Fibroblast of lung (primary cell): ENCODE measurements at regions not wholly inside any gene's neighbourhood (a gene's known extent, or its start where the extent isn't known, plus 50 kb on each side); places are given as distances from the start of the nearest gene placed in this dataset.

Experiments
- EZH2 ChIP-seq: IDR thresholded peaks from 2 replicates; pipeline ENCODE4 v1.5.1; 2012; ENCODE audit warnings: low read length, control low read depth, mild to moderate bottlenecking; ENCODE audit errors: missing control alignments
- TF ChIP-seq, protein P1 (sequence below), 2 donors: IDR thresholded peaks in 1 of 2; conservative IDR thresholded peaks in 1 of 2; 1 replicate in 1 of 2; 2 replicates in 1 of 2; pipeline ENCODE4 v1.5.1; 2011 to 2012; ENCODE audit warnings: low read length in 2 of 2, control low read depth in 1 of 2, inconsistent platforms in 1 of 2, low read depth in 1 of 2, mild to moderate bottlenecking in 1 of 2

DNA sequence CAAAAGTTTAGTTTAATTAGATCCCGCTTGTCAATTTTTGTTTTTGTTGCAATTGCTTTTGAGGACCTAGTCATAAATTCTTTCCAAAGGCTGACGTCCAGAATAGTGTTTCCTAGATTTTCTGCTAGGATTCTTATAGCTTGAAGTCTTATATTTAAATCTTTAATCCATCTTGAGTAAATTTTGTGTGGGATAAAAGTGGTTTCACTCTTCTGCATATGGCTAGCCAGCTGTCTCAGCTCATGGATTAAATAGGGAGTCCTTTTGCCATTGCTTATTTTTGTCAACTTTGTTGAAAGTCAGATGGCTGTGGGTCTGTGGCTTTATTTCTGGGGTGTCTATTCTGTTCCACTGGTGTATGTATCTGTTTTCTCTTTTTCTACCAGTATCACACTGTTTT, 801.3 kb upstream of the ADGRL4 start:
- TF ChIP-seq, protein P1, sequence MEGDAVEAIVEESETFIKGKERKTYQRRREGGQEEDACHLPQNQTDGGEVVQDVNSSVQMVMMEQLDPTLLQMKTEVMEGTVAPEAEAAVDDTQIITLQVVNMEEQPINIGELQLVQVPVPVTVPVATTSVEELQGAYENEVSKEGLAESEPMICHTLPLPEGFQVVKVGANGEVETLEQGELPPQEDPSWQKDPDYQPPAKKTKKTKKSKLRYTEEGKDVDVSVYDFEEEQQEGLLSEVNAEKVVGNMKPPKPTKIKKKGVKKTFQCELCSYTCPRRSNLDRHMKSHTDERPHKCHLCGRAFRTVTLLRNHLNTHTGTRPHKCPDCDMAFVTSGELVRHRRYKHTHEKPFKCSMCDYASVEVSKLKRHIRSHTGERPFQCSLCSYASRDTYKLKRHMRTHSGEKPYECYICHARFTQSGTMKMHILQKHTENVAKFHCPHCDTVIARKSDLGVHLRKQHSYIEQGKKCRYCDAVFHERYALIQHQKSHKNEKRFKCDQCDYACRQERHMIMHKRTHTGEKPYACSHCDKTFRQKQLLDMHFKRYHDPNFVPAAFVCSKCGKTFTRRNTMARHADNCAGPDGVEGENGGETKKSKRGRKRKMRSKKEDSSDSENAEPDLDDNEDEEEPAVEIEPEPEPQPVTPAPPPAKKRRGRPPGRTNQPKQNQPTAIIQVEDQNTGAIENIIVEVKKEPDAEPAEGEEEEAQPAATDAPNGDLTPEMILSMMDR (conservative IDR thresholded peaks at IDR 0.05 in 1 of 2, IDR thresholded peaks at IDR 0.05 in 1 of 2; ENCODE audit: low read depth in 1 of 2, low read length in 2 of 2): no peak
- no peak for TF ChIP-seq EZH2
